Parathyroid adenoma (tissue), 2 donors: ENCODE measurements at regions not wholly inside any gene's neighbourhood (a gene's known extent, or its start where the extent isn't known, plus 50 kb on each side); places are given as distances from the start of the nearest gene placed in this dataset.

Experiments used
- H2AFZ ChIP-seq: fragments of 300-600 bp; sonication (generic); one replicate; pipeline ENCODE4 v1.7.0; 2017; ENCODE audit warnings: antibody characterized with exemption, mild to moderate bottlenecking
- H3K27ac ChIP-seq: fragments of 300-600 bp; sonication (generic); one replicate; pipeline ENCODE4 v1.7.0; 2017
- H3K27me3 ChIP-seq: fragments of 300-600 bp; sonication (generic); one replicate; pipeline ENCODE4 v1.7.0; 2017; ENCODE audit warnings: low read length; ENCODE audit not compliant: control insufficient read depth, insufficient read depth
- H3K36me3 ChIP-seq: fragments of 300-600 bp; sonication (generic); one replicate; pipeline ENCODE4 v1.7.0; 2017; ENCODE audit warnings: low read length; ENCODE audit not compliant: control insufficient read depth, insufficient read depth
- H3K4me1 ChIP-seq: fragments of 300-600 bp; sonication (generic); one replicate; pipeline ENCODE4 v1.7.0; 2017; ENCODE audit warnings: control low read depth
- H3K4me2 ChIP-seq: fragments of 300-600 bp; sonication (generic); one replicate; pipeline ENCODE4 v1.7.0; 2017; ENCODE audit warnings: low read length
- H3K4me3 ChIP-seq: fragments of 300-600 bp; sonication (generic); one replicate; pipeline ENCODE4 v1.7.0; 2017; ENCODE audit warnings: low read depth, low read length
- H3K79me2 ChIP-seq: fragments of 300-600 bp; sonication (generic); one replicate; pipeline ENCODE4 v1.7.0; 2017; ENCODE audit warnings: control low read depth
- H3K9ac ChIP-seq: fragments of 300-600 bp; sonication (generic); one replicate; pipeline ENCODE4 v1.7.0; 2017; ENCODE audit warnings: mild to moderate bottlenecking
- H3K9me3 ChIP-seq: fragments of 300-600 bp; sonication (generic); one replicate; pipeline ENCODE4 v1.7.0; 2017; ENCODE audit warnings: low read length; ENCODE audit not compliant: control insufficient read depth
- CTCF ChIP-seq: fragments of 300-600 bp; sonication (generic); IDR thresholded peaks from one replicate; pipeline ENCODE4 v1.7.0; 2017; ENCODE audit warnings: antibody characterized with exemption, mild to moderate bottlenecking
- donor health status: primary hyperparathyroidism.

GRCh38 chr1:114342376-114342775 is 168.6 kb downstream of the TRIM33 start:
- TF ChIP-seq CTCF = no peak
- no peaks in the 10 kb centered on the region for H3K79me2 ChIP-seq
- H3K4me1 ChIP-seq = no peaks in the 10 kb centered on the region
- H3K27ac ChIP-seq = no peak overlapping the region
- no peak overlapping the region for H2AFZ ChIP-seq
- no peak overlapping the region for H3K4me3 ChIP-seq
- H3K27me3 ChIP-seq = no peaks in the 10 kb centered on the region
- no peak overlapping the region for H3K4me2 ChIP-seq
- H3K36me3 ChIP-seq = no peaks in the 10 kb centered on the region
- no peak overlapping the region for H3K9ac ChIP-seq
- H3K9me3 ChIP-seq = no peaks in the 10 kb centered on the region

GRCh38 chr1:114341856-114342255 is 169.1 kb downstream of the TRIM33 start:
- TF ChIP-seq CTCF = no peak
- H3K4me1 ChIP-seq = no peaks in the 10 kb centered on the region
- H3K4me2 ChIP-seq = no peak overlapping the region
- H3K27ac ChIP-seq = no peak overlapping the region
- no peaks in the 10 kb centered on the region for H3K27me3 ChIP-seq
- H3K79me2 ChIP-seq = no peaks in the 10 kb centered on the region
- H3K9me3 ChIP-seq = no peaks in the 10 kb centered on the region
- H2AFZ ChIP-seq = no peak overlapping the region
- H3K36me3 ChIP-seq = no peaks in the 10 kb centered on the region
- no peak overlapping the region for H3K4me3 ChIP-seq
- H3K9ac ChIP-seq = no peak overlapping the region

GRCh38 chr1:114341299-114341698 is 169.7 kb downstream of the TRIM33 start:
- Histone ChIP-seq H3K4me3 (no peak overlapping the region), H3K9me3 (no peaks in the 10 kb centered on the region), H3K4me1 (no peaks in the 10 kb centered on the region), H3K36me3 (no peaks in the 10 kb centered on the region), H2AFZ (no peak overlapping the region), H3K27me3 (no peaks in the 10 kb centered on the region), H3K79me2 (no peaks in the 10 kb centered on the region), H3K27ac (no peak overlapping the region), H3K9ac (no peak overlapping the region), H3K4me2 (no peak overlapping the region)
- no peak for TF ChIP-seq CTCF

GRCh38 chr1:114340892-114341291 is 170.1 kb downstream of the TRIM33 start:
- no peaks in the 10 kb centered on the region for H3K4me1 ChIP-seq
- H3K27ac ChIP-seq = no peak overlapping the region
- H2AFZ ChIP-seq = no peak overlapping the region
- no peak overlapping the region for H3K4me3 ChIP-seq
- no peak for TF ChIP-seq CTCF
- H3K9ac ChIP-seq = no peak overlapping the region
- H3K4me2 ChIP-seq = no peak overlapping the region
- no peaks in the 10 kb centered on the region for H3K36me3 ChIP-seq
- no peaks in the 10 kb centered on the region for H3K79me2 ChIP-seq
- no peaks in the 10 kb centered on the region for H3K27me3 ChIP-seq
- no peaks in the 10 kb centered on the region for H3K9me3 ChIP-seq

GRCh38 chr1:114339379-114339778 is 171.6 kb downstream of the TRIM33 start:
- no peak for TF ChIP-seq CTCF
- Histone ChIP-seq H3K4me2 (no peak overlapping the region), H3K4me1 (no peaks in the 10 kb centered on the region), H3K9ac (no peak overlapping the region), H3K4me3 (no peak overlapping the region), H3K27ac (no peak overlapping the region), H3K27me3 (no peaks in the 10 kb centered on the region), H2AFZ (no peak overlapping the region), H3K79me2 (no peaks in the 10 kb centered on the region), H3K9me3 (no peaks in the 10 kb centered on the region), H3K36me3 (no peaks in the 10 kb centered on the region)
